ENCODE measurements at regions not wholly inside any gene's neighbourhood (a gene's known extent, or its start where the extent isn't known, plus 50 kb on each side); places are given as distances from the start of the nearest gene placed in this dataset.

- peaks cover 9% of the 10 kb centered on the region for H3K9me3 Mint-ChIP-seq (ENCODE audit: low read depth)
- no peak for TF ChIP-seq CTCF (IDR thresholded peaks at IDR 0.05; ENCODE audit: unreplicated experiment)
Measured at GRCh38 chr21:14881863-14882499, 182.8 kb downstream of the NRIP1 start.

GRCh38 chr21:14880922-14881321 lies 183.9 kb downstream of the NRIP1 start:
- no peak for TF ChIP-seq CTCF (IDR thresholded peaks at IDR 0.05; ENCODE audit: unreplicated experiment)
- Mint-ChIP-seq H3K27me3 (no peaks in the 10 kb centered on the region), H3K36me3 (ENCODE audit: insufficient read depth) (no peaks in the 10 kb centered on the region), H3K4me1 (ENCODE audit: low read depth) (peaks cover 35% of the 10 kb centered on the region), H3K4me3 (ENCODE audit: low read depth) (no peak overlapping the region), H3K9me3 (ENCODE audit: low read depth) (peaks cover 9% of the 10 kb centered on the region), H3K27ac (no peak overlapping the region)
- DNase-seq (ENCODE audit: low spot score, unreplicated experiment), result no peak

More at GRCh38 chr21:14881863-14882499, 182.8 kb downstream of the NRIP1 start:
- Mint-ChIP-seq H3K4me1 (ENCODE audit: low read depth) (peaks cover 25% of the 10 kb centered on the region), H3K27me3 (no peaks in the 10 kb centered on the region), H3K4me3 (ENCODE audit: low read depth) (no peak overlapping the region), H3K36me3 (ENCODE audit: insufficient read depth) (no peaks in the 10 kb centered on the region), H3K27ac (no peak overlapping the region)
- DNase-seq (ENCODE audit: low spot score, unreplicated experiment), result no peak

- peak overlapping the region; percentile 83 for H3K27ac Mint-ChIP-seq
- no peak for TF ChIP-seq CTCF (IDR thresholded peaks at IDR 0.05; ENCODE audit: unreplicated experiment)
- peaks cover 9% of the 10 kb centered on the region for H3K9me3 Mint-ChIP-seq (ENCODE audit: low read depth)
- no peaks in the 10 kb centered on the region for H3K27me3 Mint-ChIP-seq
- no peaks in the 10 kb centered on the region for H3K36me3 Mint-ChIP-seq (ENCODE audit: insufficient read depth)
- peaks cover 43% of the 10 kb centered on the region for H3K4me1 Mint-ChIP-seq (ENCODE audit: low read depth)
- no peak for DNase-seq (ENCODE audit: low spot score, unreplicated experiment)
- H3K4me3 Mint-ChIP-seq (ENCODE audit: low read depth), result no peak overlapping the region
Measured at GRCh38 chr21:14879458-14879857, 185.3 kb downstream of the NRIP1 start.

GRCh38 chr21:14878971-14879370 lies 185.8 kb downstream of the NRIP1 start:
- H3K27me3 Mint-ChIP-seq, result no peaks in the 10 kb centered on the region
- H3K4me1 Mint-ChIP-seq (ENCODE audit: low read depth), result peaks cover 44% of the 10 kb centered on the region
- no peaks in the 10 kb centered on the region for H3K36me3 Mint-ChIP-seq (ENCODE audit: insufficient read depth)
- H3K27ac Mint-ChIP-seq, result peak overlapping the region; percentile 83
- no peak for TF ChIP-seq CTCF (IDR thresholded peaks at IDR 0.05; ENCODE audit: unreplicated experiment)
- no peak for DNase-seq (ENCODE audit: low spot score, unreplicated experiment)
- no peak overlapping the region for H3K4me3 Mint-ChIP-seq (ENCODE audit: low read depth)
- H3K9me3 Mint-ChIP-seq (ENCODE audit: low read depth), result peaks cover 9% of the 10 kb centered on the region

GRCh38 chr21:14877581-14878228 lies 187.1 kb downstream of the NRIP1 start:
- H3K4me1 Mint-ChIP-seq (ENCODE audit: low read depth), result peaks cover 51% of the 10 kb centered on the region
- H3K9me3 Mint-ChIP-seq (ENCODE audit: low read depth), result peaks cover 9% of the 10 kb centered on the region
- DNase-seq (ENCODE audit: low spot score, unreplicated experiment), result no peak
- peak overlapping the region; percentile 83 for H3K27ac Mint-ChIP-seq
- H3K4me3 Mint-ChIP-seq (ENCODE audit: low read depth), result no peak overlapping the region
- no peaks in the 10 kb centered on the region for H3K36me3 Mint-ChIP-seq (ENCODE audit: insufficient read depth)
- no peaks in the 10 kb centered on the region for H3K27me3 Mint-ChIP-seq
- no peak for TF ChIP-seq CTCF (IDR thresholded peaks at IDR 0.05; ENCODE audit: unreplicated experiment)
